Fibroblast of skin of abdomen (primary cell): ENCODE measurements at regions not wholly inside any gene's neighbourhood (a gene's known extent, or its start where the extent isn't known, plus 50 kb on each side); places are given as distances from the start of the nearest gene placed in this dataset.
"Not testable (repeated sequence)": the region's sequence is repeated elsewhere in the genome, so short reads cannot be mapped to it uniquely, and the experiment has no call there.

Experiments used
- DNase-seq: peaks from one replicate; pipeline ENCODE4 v3.0.0-alpha.2; 2013

GRCh38 chr10:4188406-4188805 lies 403.4 kb upstream of the KLF6 start:
- no peak for DNase-seq

GRCh38 chr10:4186849-4187540 lies 402.0 kb upstream of the KLF6 start:
- DNase-seq, result no peak

GRCh38 chr10:4183761-4184261 lies 398.8 kb upstream of the KLF6 start:
- peak; percentile 37 for DNase-seq

GRCh38 chr10:4181621-4182049 lies 396.6 kb upstream of the KLF6 start:
- no peak for DNase-seq

- DNase-seq, result peak; percentile 28
Observed at GRCh38 chr10:4181081-4181480, 396.1 kb upstream of the KLF6 start.

GRCh38 chr10:4177791-4178190 lies 392.8 kb upstream of the KLF6 start:
- DNase-seq, result no peak

- no peak for DNase-seq
Observed at GRCh38 chr10:4176500-4177281, 391.7 kb upstream of the KLF6 start.

GRCh38 chr10:4174197-4174596 lies 389.2 kb upstream of the KLF6 start:
- peak; percentile 33 for DNase-seq

- DNase-seq, result no peak
Observed at GRCh38 chr10:4170633-4171314, 385.8 kb upstream of the KLF6 start.

GRCh38 chr10:4170181-4170580 lies 385.2 kb upstream of the KLF6 start:
- no peak for DNase-seq

- no peak for DNase-seq
Observed at GRCh38 chr10:4169448-4169847, 384.4 kb upstream of the KLF6 start.

- DNase-seq, result no peak
Observed at GRCh38 chr10:4167216-4167615, 382.2 kb upstream of the KLF6 start.

GRCh38 chr10:4162571-4163286 lies 377.7 kb upstream of the KLF6 start:
- no peak for DNase-seq

GRCh38 chr10:4159173-4159572 lies 374.2 kb upstream of the KLF6 start:
- DNase-seq, result no peak

GRCh38 chr10:4154191-4154715 lies 369.2 kb upstream of the KLF6 start:
- DNase-seq, result no peak

GRCh38 chr10:4151466-4151865 lies 366.5 kb upstream of the KLF6 start:
- DNase-seq, result no peak

- no peak for DNase-seq
Observed at GRCh38 chr10:4150676-4151075, 365.7 kb upstream of the KLF6 start.

- not testable (repeated sequence) for DNase-seq
Observed at GRCh38 chr10:4149460-4149859, 364.5 kb upstream of the KLF6 start.

- no peak for DNase-seq
Observed at GRCh38 chr10:4147245-4147644, 362.2 kb upstream of the KLF6 start.

- DNase-seq, result no peak
Observed at GRCh38 chr10:4144817-4145216, 359.8 kb upstream of the KLF6 start.

GRCh38 chr10:4141471-4141870 lies 356.5 kb upstream of the KLF6 start:
- DNase-seq, result peak; percentile 14

GRCh38 chr10:4138146-4138721 lies 353.2 kb upstream of the KLF6 start:
- peak; percentile 35 for DNase-seq
